ENCODE measurements at regions not wholly inside any gene's neighbourhood (a gene's known extent, or its start where the extent isn't known, plus 50 kb on each side); places are given as distances from the start of the nearest gene placed in this dataset.
"Not testable (repeated sequence)": the region's sequence is repeated elsewhere in the genome, so short reads cannot be mapped to it uniquely, and the experiment has no call there.

DNA sequence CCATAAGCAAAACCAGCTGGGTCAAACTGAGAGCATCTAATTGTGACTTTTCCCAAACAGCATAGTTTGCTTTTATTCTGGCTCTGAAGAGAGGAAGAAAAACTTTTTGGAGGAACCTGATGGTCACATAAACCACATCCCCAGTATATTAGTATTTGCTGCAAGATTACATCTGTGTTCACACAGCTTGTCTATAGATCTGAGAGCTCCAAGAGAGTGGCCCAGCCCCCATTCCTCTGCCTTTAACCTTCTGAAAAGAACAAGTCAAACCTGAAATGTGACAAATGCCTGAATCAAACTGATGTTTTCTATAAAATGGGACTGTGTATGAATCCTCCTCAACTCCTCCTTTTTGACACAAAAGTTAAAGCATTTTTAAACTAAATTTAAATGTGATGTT lies 435.2 kb downstream of the ZNF479 start:
- DNase-seq (ENCODE audit: low read depth, low spot score); H3K4me3 ChIP-seq (ENCODE audit: low read depth, low read length); in situ Hi-C loops (cut with HindIII; ENCODE audit: low sequenced_read_pairs): not testable (repeated sequence)

DNA sequence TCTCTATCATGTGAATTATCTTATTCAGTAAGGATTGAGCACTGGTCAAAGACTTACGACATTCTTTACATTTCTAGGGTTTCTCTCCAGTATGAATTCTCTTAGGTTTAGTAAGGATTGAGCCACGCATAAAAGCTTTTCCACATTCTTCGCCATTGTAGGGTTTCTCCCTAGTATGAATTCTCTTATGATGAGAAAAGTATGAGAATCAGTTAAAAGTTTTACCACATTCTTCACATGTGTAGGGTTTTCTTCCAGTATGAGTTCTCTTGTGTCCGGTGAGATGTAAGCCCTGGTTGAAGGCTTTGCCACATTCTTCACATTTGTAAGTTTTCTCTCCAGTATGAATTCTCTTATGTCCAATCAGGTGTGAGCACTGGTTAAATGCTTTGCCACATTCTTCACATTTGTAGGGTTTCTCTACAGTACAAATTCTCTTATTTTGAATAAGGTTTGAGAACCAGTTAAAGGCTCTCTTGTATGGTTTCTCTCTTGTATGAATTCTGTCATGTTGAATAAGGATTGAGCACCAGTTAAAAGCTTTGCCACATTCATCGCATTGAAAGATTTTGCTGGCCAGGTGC lies 445.9 kb downstream of the ZNF479 start:
- DNase-seq (ENCODE audit: low read depth, low spot score), result no peak
- TF ChIP-seq CTCF (IDR thresholded peaks at IDR 0.05; ENCODE audit: low read depth, low read length), result no peak
- no peak overlapping the region for H3K4me3 ChIP-seq (ENCODE audit: low read depth, low read length)
- in situ Hi-C loops (cut with HindIII; ENCODE audit: low sequenced_read_pairs), result no loop called here

DNA sequence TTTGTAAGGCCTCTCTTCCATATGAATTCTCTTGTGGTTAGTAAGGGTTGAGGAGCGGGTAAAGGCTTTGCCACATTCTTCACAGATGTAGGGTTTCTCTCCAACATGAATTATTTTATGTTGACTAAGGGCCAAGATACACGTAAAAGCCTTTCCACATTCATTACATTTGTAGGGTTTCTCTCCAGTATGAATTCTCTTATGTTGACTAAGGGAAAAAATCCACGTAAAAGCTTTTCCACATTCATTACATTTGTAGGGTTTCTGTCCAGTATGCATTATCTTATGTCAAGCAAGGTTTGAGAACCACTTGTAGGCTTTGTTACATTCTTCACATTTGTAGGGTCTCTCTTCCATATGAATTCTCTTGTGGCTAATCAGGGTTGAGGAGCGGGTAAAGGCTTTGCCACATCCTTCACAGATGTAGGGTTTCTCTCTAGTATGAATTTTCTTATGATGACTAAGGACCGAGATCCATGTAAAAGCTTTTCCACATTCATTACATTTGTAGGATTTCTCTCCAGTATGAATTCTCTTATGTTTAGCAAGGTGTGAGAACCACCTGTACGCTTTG lies 493.0 kb downstream of the ZNF479 start:
- in situ Hi-C loops (cut with HindIII; ENCODE audit: low sequenced_read_pairs), result no loop called here
- H3K4me3 ChIP-seq (ENCODE audit: low read depth, low read length), result no peak overlapping the region
- TF ChIP-seq CTCF (IDR thresholded peaks at IDR 0.05; ENCODE audit: low read depth, low read length), result no peak
- DNase-seq (ENCODE audit: low read depth, low spot score), result no peak

- in situ Hi-C loops (cut with HindIII; ENCODE audit: low sequenced_read_pairs), result no loop called here
- DNase-seq (ENCODE audit: low read depth, low spot score), result no peak
- no peak overlapping the region for H3K4me3 ChIP-seq (ENCODE audit: low read depth, low read length)
Observed at GRCh38 chr7:56609852-56610355, 493.7 kb upstream of the NUPR2 start.

GRCh38 chr7:56605146-56605545 lies 488.9 kb upstream of the NUPR2 start:
- H3K4me3 ChIP-seq (ENCODE audit: low read depth, low read length), result no peak overlapping the region

More at GRCh38 chr7:56609852-56610355, 493.7 kb upstream of the NUPR2 start:
- no peak for TF ChIP-seq CTCF (IDR thresholded peaks at IDR 0.05; ENCODE audit: low read depth, low read length)

DNA sequence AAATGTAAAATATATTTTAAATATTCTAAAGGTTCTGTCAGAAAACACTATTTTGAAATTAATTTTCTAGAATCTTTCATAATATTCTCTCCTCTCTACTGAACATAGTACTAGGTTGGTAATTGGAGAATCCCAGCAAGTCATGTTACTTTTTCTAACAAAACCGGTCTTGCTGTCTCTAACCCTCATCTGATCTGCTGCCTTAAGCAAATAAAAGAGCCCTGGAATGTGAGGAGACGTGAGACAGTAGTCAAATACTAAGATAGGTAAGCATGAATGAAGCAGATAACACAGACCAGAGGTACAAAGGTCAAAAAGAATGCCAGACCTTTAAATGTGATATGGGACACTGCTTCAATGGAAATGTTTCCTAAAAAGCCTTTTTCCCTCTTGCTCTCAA lies 462.4 kb upstream of the NUPR2 start:
- no peak overlapping the region for H3K4me3 ChIP-seq (ENCODE audit: low read depth, low read length)
- DNase-seq (ENCODE audit: low read depth, low spot score), result no peak
- no peak for TF ChIP-seq CTCF (IDR thresholded peaks at IDR 0.05; ENCODE audit: low read depth, low read length)
- in situ Hi-C loops (cut with HindIII; ENCODE audit: low sequenced_read_pairs), result no loop called here

More at GRCh38 chr7:56605146-56605545, 488.9 kb upstream of the NUPR2 start:
- DNase-seq (ENCODE audit: low read depth, low spot score), result no peak
- TF ChIP-seq CTCF (IDR thresholded peaks at IDR 0.05; ENCODE audit: low read depth, low read length), result no peak
- in situ Hi-C loops (cut with HindIII; ENCODE audit: low sequenced_read_pairs), result no loop called here

DNA sequence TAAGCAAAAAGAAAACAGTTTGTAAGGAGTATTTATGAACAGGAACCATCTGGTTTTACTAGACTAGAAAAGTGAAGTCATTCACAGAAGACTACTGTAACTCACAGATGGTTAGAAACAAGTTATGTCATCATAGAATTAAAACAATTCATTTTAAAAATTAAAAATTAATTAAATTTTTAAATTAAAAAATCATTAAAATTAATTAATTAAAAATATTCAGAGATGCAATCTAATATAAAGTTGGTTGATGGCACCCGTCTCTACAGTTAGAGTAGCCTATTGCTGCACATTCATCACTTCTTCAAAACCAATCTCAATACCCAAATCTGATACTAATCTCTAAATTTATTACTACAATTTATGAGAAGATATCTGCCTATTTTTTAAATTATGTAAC lies 454.8 kb upstream of the NUPR2 start:
- DNase-seq (ENCODE audit: low read depth, low spot score), result no peak
- TF ChIP-seq CTCF (IDR thresholded peaks at IDR 0.05; ENCODE audit: low read depth, low read length), result no peak
- in situ Hi-C loops (cut with HindIII; ENCODE audit: low sequenced_read_pairs), result no loop called here
- H3K4me3 ChIP-seq (ENCODE audit: low read depth, low read length), result no peak overlapping the region
